CD4-positive, alpha-beta T cell treated with Interleukin-12 subunit alpha and Interleukin-12 subunit beta, for 1 hour (primary cell): ENCODE measurements at regions not wholly inside any gene's neighbourhood (a gene's known extent, or its start where the extent isn't known, plus 50 kb on each side); places are given as distances from the start of the nearest gene placed in this dataset.
"Not testable (repeated sequence)": the region's sequence is repeated elsewhere in the genome, so short reads cannot be mapped to it uniquely, and the experiment has no call there.

ENCODE experiments used
- DNase-seq: peaks from one replicate; pipeline ENCODE4 v3.0.0-alpha.2; 2020

- no peak for DNase-seq
Observed at GRCh38 chr10:90199513-90199912, 498.1 kb downstream of the KIF20B start.

DNA sequence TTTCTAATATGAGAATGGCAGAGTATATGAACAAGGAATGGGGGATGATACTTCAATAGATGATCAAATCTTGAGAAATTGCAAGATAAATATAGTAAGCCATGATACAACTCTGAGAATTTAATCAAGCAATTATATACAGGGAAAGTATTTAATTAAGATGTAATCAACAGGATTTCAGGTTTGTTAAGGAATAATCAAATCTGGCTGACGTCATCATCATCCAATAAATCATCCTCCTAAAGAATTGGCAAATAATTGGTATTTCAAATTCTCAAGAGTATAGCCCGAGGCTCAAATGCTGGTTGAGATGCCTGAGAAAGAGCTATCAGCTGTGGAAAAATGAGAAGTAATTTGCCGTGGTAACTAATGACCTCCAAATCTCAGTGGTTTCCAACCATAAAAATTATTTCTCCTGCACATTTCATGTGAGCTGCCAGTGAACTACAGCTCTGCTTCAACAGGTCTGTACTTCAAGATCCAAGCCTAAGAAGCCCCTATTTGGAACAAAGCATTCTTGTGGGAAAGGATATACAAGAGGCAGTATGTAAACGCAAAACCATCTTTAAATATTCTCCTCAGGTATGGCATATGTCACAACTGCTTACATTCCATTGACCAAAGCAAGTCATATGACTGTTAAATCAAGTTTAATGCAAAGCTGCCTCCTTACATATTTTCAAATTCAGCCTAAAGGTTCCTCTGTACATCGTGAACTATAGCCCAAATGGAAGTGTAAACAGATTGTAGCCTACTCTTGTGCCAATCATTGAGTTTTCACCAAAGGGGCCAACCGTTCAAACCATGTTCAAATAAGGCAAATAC, 503.0 kb downstream of the KIF20B start:
- no peak for DNase-seq

GRCh38 chr10:90204956-90205314, 503.5 kb downstream of the KIF20B start:
- no peak for DNase-seq

DNA sequence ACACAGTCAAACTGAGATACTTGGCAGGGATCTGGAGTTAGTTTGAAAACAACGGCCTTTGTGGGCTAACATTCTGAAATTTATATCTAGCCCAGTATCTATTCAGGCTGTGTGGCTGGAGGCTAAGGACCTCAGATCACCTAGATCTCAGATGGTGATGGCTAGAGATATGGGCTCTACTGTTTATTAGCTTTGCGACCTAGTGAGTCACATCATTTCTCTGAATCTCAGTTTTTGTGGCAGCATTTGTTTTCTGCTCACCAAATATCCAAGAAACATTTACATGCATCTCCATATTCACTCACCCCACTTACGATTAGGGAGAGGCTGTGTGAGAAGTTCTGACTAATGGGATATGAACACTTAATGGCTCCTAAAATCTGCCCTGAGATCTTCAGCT, 503.9 kb downstream of the KIF20B start:
- no peak for DNase-seq

DNA sequence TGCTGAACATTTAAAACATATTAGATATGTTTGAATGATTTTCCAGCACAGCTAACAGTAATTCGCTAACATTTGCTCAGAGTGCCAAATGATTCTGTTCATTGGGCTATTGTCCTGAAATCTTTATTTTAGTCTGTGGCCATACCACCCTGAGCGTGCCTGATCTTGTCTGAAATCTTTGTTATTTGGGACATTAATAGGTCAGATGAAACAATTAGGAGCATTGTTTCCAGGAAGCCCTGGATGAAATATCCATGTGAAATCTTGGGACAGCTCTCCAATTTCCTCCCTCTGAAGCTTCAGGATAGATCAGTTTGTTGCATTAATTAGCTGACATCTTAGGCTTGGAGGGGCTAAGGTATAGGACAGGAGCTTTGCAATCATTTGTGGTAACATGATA, 512.0 kb downstream of the KIF20B start:
- DNase-seq: no peak

GRCh38 chr10:90218846-90219245, 517.5 kb downstream of the KIF20B start:
- DNase-seq: no peak

GRCh38 chr10:90222372-90222771, 521.0 kb downstream of the KIF20B start:
- no peak for DNase-seq

GRCh38 chr10:90222939-90223338, 521.5 kb downstream of the KIF20B start:
- no peak for DNase-seq

GRCh38 chr10:90224791-90225566, 523.6 kb downstream of the KIF20B start:
- no peak for DNase-seq

- DNase-seq: no peak
Observed at GRCh38 chr10:90226517-90226916, 525.1 kb downstream of the KIF20B start.

DNA sequence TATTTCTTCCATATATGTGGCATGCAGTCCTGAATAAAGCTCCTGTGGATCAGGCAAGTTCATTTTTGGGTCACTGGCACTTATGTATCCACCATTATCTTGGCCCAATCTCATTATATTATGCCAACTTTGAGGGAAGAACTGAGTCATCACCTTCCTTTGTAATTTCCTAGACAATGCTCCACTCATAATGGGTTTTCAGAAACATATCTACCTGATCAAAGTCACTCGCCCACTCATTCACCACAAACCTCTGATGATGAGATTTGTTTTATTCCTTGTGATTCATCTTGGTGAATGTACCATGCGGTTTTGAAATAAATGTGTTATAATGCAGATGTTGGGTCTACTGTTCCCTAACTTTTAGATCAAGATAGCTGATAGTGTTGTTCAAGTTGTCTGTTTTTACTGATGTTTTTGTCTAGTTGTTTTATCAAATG, 525.8 kb downstream of the KIF20B start:
- DNase-seq: no peak

- DNase-seq: no peak
Observed at GRCh38 chr10:90227786-90228185, 526.4 kb downstream of the KIF20B start.

DNA sequence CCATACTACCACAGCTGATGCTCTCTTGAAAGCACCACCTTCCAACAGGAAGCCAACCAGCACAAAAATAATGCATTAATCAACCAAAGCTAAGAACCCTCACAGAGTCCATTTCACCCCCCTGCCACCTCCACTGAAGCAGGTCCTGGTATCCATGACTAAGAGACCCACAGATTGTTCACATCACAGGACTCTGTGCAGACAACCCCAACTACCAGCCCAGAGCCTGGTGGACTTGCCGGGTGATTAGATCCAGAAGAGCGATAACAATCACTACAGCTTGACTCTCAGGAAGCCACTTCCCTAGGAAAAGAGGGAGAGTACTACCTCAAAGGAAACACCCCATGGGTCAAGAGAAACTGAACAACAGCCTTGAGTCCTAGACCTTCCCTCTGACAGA, 528.1 kb downstream of the KIF20B start:
- DNase-seq: no peak

GRCh38 chr10:90233805-90234204, 532.4 kb downstream of the KIF20B start:
- not testable (repeated sequence) for DNase-seq

DNA sequence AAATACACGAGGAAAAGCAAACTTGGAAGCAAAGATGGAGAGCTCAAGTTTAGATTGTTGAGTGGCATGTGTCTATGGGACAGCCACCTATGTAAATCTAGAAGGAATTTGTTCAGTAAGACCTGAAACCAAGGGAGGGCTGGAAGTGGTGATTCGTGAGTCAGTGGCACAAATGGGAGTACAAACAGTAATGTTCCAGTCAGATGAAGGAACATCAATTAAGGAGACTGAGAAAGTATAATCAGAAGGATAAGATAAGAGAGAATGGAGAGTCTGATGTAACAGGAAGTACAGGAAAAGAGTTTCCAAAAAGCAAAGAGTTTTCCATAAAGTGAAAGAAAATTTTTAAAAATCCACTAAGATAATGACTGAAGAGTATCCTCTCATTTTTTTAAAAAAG, 544.2 kb downstream of the KIF20B start:
- no peak for DNase-seq

- DNase-seq: not testable (repeated sequence)
Observed at GRCh38 chr10:90250784-90251183, 549.4 kb downstream of the KIF20B start.

DNA sequence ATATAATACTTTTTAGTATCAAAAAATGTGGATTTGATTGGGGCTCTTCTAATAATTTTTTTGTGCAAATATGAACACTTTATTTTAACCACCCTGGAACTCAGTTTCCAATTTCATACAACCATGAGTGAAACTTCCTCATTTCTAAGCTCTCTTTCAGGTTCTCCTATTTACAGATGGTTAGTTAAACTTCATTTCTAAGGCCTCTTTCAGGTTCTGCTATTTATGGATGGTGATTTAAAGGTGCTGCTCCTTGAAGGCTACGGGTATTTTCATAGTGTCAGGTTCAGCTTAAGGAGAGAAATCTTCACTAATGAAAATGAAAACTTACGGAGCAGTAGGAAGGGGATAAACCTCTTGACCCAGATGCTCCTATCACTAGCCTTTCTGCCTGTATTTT, 568.3 kb downstream of the KIF20B start:
- no peak for DNase-seq

DNA sequence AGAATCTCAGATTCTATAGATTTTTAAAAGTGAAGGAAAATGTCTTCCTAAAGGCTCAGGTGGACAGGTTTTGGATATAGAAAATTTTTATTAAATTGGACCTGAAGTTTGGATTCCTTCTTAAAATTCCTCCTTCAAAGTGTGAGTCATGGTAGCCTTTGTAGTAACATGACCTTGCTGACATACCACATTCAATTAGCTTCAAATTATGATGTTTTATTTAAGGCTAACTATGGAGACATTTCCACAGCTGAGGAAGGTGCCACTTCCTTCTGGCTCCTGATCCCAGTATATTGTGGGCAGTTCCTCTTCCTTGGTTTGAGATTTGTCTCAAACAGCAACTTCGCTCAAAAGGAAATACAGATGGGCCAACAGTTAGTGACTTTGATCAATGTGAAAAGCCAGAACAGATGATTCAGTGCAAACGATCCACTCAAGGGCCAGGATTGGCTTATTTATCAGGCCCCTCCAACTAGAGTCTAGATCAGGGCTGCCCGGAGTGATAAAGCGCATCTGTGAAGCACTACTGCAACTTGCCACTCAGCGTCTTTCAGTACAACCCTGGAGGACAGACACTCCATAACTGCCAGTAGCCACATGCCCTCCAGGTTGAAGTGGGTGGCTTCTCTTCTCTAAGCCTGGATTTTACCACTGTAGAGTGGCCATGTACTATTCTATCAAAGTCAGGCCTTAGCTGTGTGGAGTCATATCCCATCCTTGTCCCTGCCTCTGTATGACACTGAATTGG, 573.5 kb downstream of the KIF20B start:
- DNase-seq: no peak

- DNase-seq: no peak
Observed at GRCh38 chr10:90276894-90277475, 575.6 kb downstream of the KIF20B start.

GRCh38 chr10:90286406-90286805, 571.4 kb downstream of the HTR7 start:
- no peak for DNase-seq

DNA sequence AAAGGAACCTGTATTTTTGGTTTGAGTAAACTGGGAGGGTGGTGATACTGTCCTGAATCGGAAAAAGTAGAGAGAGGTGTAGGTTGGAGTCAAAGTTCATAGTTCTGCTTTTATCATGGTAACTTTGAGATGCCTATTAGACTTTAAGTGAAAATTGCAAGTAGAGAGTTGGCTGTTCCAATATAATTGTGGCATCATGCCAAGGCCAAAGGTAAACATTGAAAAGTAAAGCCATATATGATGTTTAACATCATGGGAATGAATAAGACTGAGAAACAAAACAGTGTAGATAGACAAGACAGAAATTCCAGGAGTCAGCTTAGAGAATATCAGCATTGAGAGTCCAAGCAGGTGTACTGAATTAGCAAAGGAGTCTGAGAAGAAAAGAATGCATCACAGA, 570.9 kb downstream of the HTR7 start:
- DNase-seq: no peak

GRCh38 chr10:90288391-90288933, 569.4 kb downstream of the HTR7 start:
- no peak for DNase-seq

DNA sequence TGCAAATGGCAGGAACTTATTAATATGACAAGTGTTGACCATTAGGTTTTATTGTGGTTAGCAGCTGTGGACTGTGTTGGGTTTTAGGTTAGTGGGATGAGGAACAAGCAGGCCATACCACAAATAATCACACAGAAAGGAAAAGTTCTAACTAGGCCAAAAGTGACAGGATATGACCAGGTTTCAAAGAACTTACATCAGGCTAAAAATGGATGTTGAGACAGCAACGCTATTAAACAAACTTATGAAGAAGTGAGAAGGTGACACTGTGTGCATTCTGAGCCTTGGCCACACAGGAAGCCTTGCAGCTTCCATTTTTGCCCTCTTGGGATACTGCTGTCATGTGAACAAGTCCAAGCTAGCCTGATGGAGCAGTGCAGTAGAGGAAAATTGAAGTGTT, 568.8 kb downstream of the HTR7 start:
- no peak for DNase-seq
